SKM-1 treated with dmso at 0.1 percent for 144 hours (cell line): ENCODE measurements at regions not wholly inside any gene's neighbourhood (a gene's known extent, or its start where the extent isn't known, plus 50 kb on each side); places are given as distances from the start of the nearest gene placed in this dataset.

Experiments
- DNase-seq: peaks from one replicate; lab custom pipeline; 2025; ENCODE audit not compliant: unreplicated experiment; lab: John Stamatoyannopoulos, UW

DNA sequence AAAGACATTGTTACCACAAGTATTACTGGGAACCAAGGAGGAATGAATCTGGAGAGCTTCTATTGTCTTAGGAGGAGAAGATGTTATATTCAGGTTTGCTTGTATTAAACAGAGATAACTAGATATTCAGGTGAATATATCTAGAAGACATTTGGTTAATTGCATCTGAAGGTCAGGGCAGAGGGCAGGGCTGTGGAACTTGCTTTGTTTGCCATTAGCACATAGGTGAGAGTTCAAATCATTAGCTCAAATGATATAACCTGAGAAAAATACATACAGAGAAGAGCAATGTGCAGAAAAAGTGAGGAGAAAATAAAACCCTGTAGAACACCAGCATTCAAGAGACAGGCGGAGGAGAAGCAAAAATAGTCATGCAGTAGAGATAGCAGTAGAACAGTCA, 116.8 kb downstream of the DNAJB9 start:
- DNase-seq, result no peak

DNA sequence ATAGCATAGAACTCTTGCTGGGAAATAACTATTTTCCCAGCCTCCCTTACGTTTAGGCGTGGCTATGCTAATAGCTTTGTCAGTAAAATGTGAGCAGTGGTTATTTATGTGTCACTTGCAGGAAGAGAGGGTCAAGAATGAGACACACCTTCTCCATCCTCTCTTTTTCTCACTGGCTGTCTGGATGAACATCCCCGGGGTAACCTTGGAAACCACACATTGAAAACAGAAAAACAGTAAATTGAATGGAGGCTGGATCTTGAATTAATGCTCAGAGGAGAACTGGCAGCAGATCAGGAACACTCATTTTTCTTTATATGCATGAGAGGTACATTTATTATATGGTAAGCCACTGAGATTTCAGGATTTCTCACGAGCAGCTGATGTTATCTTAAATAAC, 127.6 kb downstream of the DNAJB9 start:
- DNase-seq, result no peak

DNA sequence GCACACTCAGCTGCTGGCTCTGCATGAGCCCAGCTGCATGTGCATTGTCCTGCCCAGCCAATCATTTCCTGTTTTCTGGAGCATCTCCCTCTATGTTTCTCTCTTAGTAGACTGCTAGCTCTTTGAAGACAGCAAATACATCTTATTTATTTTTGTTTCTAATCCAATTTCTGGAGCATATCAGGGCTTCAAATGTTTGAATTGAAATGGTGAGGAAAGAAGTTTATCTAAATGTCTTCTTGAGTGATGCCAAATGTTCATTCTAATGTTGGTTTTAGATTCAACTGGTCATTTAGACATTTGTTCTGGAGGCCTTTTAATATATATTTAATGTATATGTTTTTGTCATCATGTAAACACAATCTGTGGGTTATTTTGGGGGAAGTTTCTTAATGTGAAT, 141.9 kb downstream of the DNAJB9 start:
- no peak for DNase-seq

DNA sequence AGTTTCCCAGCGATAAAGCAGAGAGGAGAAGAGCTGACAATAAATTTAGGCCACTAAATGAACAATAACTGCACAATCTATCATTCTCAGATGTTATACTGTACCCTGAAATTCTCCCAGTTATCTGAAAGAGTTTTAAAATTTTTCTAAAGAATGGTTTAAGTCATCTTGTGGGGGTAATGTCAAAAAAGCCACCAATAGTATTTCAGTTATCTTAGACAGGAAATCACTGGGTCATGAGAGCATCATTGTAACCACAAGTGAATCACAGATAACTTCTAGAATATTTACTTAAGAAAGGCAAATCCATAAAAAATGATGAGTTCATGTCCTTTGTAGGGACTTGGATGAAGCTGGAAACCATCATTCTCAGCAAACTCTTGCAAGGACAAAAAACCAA, 147.1 kb downstream of the DNAJB9 start:
- DNase-seq, result no peak

DNA sequence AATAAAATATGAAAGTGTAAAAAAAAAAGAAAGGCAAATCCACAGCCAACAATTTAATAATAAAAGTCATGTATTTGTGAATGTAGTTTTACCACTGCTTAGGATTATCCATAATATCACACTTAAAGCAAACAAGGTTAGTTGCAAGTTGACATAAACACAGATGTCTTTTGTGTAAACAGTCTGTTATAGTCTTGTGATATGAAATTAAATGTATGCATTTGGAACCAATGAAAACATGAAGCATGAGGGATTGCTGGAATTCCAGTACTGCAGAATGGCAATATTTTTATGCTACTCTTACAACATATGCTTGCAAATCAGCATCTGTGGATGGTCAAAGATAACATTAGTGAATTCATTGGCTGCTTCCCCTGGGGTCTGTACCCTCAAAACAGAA, 148.1 kb downstream of the DNAJB9 start:
- DNase-seq, result no peak

DNA sequence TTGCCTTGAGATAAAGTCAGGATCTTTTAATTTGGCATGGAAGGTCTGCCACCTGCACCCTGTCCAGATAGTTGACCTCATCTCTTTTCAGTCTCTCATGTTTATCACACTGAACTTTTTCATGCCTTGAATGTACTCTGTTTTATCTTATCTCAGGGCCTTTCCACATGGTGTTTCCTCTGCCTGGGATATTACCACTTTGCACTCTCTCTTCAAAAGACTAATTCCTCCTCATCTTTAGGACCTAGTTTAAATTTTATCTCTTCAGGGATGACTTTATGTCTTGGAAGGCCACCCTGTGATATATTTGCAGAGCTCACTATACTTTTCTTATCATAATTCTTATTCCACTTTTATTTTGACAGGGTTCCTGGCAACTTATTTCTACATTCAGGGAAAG, 150.0 kb downstream of the DNAJB9 start:
- no peak for DNase-seq

DNA sequence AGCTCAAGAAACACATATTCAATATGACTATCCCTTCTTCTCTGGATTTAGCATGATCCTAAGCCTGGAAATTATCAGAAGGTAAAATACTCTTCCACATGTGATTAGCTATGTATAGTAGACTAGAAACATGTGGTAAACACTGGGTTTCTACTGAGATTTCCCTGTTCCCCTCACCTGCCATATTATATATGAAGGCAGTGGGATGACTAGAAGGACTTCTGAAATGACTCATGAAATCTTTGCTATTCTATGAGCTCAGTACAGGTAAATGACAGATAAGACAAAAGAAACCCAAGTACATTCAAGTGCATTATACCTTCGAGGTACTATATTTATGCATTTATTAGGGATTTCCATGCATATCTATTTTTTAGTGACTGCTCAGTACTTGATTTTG, 152.9 kb downstream of the DNAJB9 start:
- DNase-seq, result no peak

DNA sequence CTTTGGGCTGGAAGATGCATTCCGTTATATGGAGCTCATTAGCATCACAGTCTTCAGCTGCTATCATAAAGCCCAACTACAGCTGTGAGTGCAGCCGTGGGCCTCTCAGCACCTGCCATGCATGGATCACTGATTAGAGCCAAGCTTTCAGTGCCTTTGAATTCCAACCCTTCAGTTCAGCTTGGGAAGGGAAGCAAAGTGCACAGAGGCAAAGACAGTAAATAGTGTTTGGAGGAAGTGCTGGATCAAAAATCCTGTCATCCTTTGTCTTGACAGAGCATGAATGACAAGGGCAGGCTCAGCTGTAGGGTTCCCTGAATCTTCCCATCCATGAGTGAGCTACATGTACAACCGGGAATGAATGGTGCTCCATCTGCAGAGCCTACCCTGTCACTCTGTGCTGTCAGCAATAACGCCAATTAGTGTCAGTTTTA, 153.7 kb downstream of the DNAJB9 start:
- DNase-seq, result no peak

DNA sequence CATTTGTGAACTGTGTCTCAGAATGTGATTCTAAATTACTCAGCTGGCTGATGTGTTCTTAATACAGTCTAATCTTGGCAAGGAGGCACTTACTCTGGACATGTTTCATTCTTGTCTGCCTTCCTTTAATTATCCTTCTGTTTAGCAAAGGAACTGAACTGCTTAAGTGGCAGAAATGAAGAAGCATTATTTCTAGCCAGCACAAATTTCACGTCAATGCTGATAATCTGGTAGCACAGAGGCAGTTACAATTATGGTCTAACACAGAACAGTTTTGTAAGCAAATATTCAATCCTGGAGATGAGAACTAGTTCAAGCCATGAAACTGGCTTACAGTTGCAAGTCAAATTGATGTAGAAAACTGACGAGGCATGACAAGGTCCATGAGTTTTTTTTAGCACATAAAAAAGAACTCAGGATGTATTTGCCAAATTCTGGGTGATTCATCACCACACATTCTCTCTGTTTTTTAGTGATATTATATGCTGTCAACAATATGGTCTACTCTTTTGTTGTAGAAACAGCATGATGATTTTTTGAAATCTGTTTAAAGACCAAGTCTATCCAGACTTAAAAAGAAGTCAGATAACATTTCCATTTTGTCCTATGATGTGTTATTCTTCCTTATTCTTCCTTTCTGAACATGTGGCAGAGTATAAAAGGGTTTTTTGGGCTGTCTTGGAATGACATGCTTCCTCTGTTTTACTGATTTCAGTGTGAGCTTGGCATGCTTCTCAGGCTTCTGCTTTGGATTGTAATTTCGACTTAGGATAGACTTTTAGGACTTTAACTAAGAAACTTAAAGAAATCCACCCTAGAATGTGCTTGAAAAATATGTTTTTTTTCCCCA, 154.8 kb downstream of the DNAJB9 start:
- DNase-seq, result no peak

DNA sequence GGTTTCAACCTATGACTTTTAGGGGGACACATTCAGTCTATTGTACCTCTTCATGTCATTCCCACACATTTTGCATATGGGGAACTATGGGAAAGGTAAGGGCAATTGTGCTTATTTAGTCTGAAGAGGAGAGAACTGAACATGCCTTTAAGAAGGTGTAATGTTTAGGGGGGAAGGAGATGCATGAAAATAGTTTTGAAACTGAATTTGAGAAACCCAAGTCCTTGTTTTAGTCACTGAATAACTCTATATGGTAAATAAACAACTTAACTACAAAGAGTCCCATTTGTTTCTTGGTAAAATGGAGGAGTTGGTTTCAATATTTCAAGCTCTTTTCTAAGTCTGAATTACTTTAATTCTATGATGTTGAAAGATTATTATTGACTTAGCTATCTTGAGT, 166.1 kb downstream of the DNAJB9 start:
- DNase-seq, result no peak

DNA sequence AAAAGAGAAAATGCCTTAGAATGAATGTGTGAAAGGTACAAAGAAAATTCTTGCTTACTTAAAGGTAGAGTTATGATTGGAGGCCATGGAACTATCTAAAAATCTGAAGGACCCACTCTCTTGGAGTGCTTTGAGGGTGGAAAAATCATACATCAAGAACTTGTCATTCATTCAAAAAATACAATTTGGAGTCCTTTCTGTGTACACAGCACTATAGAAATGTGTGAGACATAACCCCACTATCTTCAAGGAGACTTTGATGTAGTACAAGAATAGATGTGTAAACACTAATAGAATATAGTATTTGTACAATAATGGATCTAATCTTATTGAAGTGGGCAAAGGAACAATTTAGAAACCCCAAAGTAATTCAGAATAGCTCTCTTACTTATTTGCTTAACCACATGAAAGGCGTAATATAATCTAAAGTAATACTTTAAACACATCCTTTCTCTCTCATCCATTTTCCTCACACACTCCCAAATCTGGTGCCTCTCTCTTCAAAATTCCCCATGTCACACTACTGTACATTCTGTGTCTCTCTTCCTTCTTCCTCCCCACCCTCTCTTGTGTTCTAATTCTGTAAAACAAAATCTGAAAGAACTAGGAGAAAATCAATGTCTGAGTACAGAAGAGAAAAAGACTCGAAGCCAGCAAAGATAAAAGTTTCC, 166.7 kb downstream of the DNAJB9 start:
- DNase-seq, result no peak

DNA sequence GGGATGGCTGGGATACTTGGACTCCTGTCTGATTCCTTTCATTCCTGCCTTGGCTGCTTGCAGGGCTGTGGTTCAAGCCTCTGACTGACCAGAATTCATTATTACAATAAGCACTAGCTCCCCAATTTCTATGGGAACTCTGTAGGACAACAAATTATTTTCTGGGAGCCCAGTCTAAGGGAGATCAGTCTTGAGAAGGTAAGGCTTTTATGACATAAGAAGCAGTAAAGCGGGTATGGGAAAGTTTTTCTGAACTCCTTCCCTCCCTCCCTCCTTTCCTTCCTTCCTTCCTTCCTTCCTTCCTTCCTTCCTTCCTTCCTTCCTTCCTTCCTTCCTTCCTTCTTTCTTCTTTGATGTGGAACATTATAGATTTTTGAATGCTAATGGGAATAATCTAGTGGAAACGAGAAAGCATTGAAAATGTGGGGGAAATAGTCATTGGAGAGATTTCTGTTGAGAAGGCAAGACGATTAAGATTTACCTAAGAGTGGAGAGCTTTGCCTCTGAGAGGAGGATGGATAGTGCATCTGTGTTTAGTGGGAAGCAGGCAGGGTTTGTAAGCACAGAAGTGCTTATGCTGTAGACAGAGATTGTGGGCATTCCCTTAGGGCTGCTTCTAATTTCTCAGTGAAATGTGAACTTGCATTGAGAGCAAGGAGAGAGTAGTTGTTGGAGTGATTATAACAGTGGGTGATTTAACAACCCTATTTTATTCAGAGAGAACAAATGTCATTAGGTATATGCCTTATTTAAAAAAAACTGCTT, 201.5 kb downstream of the DNAJB9 start:
- DNase-seq, result no peak

DNA sequence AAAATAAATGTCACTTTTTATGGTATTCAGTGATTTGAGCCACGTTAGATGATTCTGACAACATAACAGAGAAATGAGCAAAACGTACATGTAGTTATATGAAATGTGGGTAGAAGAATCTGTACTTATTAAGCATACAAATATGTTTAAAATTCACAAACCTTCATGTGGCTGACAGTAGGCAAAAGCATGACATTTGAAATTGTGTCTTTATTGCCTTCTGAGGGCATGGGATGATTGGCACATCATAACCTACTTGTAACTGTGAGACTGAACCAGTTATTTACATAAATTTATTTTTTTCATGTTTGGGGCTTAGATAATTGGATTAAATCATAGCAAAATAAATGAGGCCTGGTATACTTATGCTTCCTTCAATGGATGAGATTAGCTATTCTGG, 202.2 kb downstream of the DNAJB9 start:
- DNase-seq, result no peak

DNA sequence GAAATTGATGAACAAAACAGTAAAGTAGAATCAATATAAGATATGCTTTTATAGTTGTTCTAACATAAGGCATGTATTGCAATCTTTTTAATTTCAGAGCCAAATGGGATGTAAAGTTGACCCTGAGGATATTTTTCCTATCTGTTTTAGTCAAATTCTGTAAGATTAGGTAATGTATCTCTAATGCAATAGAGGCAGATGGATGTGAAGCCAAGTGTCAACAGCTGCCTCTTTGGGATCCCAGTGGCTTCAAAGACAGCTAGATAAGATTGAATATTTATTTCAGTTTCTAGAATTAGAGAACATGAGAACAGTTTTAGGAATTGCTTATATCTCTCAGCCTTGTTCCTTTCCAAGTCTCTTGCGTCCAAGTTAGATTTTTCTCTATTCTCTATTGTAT, 208.3 kb downstream of the DNAJB9 start:
- no peak for DNase-seq

DNA sequence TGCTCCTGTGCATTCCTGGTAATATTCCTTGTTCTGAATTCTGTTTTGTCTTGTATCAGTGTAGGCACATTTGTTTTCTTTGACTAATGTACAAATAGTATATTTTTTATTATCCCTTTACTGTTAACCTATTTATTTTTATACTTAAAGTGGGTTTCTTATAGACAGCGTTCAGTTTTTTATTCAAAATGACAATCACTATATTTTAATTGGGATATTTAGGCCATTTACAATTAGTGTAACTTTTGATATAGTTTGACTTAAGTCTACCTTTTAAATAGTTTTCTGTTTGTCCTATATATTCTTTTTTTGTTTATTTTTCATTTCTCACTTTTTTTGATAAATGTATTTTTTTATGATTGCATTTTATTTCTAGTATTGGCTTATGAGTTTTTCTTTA, 219.8 kb downstream of the DNAJB9 start:
- DNase-seq, result no peak

DNA sequence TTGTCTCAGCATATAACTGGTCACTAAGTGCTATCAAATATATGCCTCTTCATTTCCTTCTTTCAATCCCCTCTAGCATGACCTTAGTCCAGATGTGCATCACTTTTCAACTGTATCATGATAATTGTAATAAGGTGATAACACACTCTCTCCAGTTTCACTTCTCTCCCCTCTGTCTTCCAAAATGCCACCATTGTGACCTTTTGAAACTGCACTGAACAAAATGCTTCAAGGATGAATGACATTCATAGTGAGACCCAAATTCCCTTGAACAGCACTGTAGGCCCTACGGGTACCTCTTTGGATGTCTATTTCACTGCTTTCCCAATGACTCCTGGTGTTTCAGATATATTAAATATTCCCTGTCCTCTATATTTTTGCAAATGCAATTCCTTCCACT, 224.8 kb downstream of the DNAJB9 start:
- DNase-seq, result no peak

DNA sequence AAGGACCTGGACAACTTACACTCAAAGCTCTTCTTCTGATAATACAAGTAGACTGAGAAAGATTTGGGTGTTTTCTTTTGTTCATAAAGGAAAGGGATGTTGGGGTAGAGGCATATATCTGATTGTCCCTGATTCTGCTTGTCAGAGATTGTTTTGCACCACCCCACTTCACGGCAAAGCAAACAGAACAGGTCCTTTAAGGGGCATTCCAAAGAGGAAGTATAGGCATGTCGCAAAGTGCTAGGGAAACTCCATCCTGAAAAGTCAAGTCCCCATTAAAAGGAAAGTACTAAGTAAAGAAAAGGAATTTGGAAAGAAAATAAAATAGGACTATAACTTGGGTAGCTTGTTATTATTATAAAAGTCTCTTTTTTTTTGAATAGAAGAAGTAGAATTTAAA, 233.0 kb downstream of the DNAJB9 start:
- no peak for DNase-seq

DNA sequence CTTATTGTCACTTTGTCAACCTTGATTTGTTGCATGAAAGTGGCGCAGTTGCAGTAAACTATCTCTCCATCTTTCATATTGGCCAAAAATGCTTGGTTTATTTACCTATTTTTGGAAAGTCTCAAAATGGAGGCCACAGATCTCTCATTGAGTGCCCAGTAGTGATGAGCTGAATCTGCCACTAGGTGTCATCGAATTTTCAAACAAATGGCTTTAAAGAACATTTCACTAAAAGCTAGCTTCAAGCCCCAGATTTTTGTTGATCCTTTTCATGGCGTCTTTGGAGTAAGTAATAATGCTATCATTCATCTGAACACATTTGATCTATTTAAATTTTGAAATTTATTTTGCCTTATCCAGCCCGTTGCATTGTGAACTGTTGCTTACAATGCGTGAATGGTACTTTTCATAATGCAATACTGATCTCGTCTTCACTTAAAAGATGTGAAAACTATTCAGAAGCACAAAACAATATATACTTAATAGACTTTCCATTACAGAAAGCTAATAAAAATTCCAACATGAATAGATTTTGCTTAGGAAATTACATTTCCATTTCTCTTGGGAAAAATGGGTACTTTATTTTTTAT, 236.2 kb downstream of the DNAJB9 start:
- no peak for DNase-seq

DNA sequence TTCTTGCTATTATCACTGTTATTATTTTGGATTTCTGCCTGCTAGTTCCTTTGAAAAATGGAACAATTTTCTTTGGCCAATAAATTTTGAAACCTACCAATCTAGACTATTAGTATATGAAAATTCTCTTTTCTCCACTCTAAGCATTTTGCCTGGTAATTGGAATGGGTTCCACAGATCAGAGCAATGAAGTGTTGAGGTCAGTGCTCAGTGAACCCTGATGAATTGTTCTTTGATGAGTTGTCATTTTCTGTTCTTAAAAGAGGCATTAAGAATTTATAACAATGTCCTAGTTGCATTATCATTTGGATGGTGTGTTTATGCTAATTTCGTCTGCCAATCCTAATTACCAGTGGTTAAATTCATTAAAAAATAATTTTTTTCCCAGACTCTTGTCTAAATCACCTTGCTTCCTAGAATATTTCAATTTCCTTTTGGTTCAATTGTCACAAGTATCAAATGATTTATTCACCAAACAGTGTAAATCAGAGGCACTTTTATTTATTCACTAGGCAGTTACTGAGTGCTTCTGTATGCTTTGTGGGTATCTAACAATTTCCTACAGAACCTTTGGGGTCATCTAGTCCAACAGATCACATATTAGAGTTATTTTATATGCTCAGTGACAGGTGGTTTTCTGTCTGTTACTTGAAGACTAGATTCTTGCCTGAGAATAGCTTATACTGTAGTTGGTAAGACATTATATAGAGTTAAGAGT, 239.0 kb downstream of the DNAJB9 start:
- DNase-seq, result no peak

DNA sequence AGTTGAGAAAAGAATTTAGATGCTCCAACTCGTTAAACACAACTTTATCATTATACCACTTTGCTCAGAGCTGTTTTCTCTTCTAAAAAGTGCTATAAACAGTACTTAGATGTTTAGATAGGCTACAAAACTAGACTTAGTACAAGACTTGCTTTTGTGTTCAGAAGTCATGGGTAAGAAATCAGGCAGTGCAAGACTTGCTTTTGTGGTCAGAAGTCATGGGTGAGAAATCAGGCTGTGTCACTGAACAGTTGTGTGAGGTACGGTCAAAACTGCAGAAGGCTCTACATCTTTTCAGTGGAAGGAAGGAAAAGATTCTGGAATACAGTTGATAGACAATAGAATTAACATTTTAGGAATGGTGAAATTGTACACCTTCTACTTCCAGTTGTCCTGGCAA, 239.7 kb downstream of the DNAJB9 start:
- no peak for DNase-seq
